KMS-11 (cell line): ENCODE measurements at regions not wholly inside any gene's neighbourhood (a gene's known extent, or its start where the extent isn't known, plus 50 kb on each side); places are given as distances from the start of the nearest gene placed in this dataset.

Source experiments
- H2AFZ ChIP-seq: fragments of 200-600 bp; sonication (generic); 2 replicates; pipeline ENCODE4 v1.6.1; 2016; ENCODE audit warnings: antibody characterized with exemption, mixed run types, low read depth
- H3K27ac ChIP-seq: fragments of 200-600 bp; sonication (generic); 2 replicates; pipeline ENCODE4 v1.6.1; 2016; ENCODE audit warnings: mild to moderate bottlenecking, mixed run types
- H3K27me3 ChIP-seq: fragments of 200-600 bp; sonication (generic); 2 replicates; pipeline ENCODE4 v1.6.1; 2017; ENCODE audit warnings: mild to moderate bottlenecking, low read depth, mixed run types, moderate library complexity; ENCODE audit not compliant: insufficient read depth
- H3K36me3 ChIP-seq: fragments of 200-600 bp; sonication (generic); 2 replicates; pipeline ENCODE4 v1.6.1; 2017; ENCODE audit warnings: mild to moderate bottlenecking, mixed run types; ENCODE audit not compliant: insufficient read depth
- H3K4me1 ChIP-seq: fragments of 200-600 bp; sonication (generic); 2 replicates; pipeline ENCODE4 v1.6.1; 2016; ENCODE audit warnings: mild to moderate bottlenecking, low read depth, mixed run types; ENCODE audit not compliant: poor library complexity, severe bottlenecking
- H3K4me2 ChIP-seq: fragments of 200-600 bp; sonication (generic); 2 replicates; pipeline ENCODE4 v1.7.0; 2016; ENCODE audit warnings: mild to moderate bottlenecking, mixed run types
- H3K4me3 ChIP-seq: fragments of 200-600 bp; sonication (generic); IDR thresholded peaks from 2 replicates; pipeline ENCODE4 v1.6.1; 2017; ENCODE audit warnings: low read depth, low read length, mixed read lengths; ENCODE audit not compliant: insufficient read depth
- H3K79me2 ChIP-seq: fragments of 200-600 bp; sonication (generic); 2 replicates; pipeline ENCODE4 v1.6.1; 2016; ENCODE audit warnings: low read depth, mixed run types; ENCODE audit not compliant: insufficient read depth
- H3K9ac ChIP-seq: fragments of 200-600 bp; sonication (generic); 2 replicates; pipeline ENCODE4 v1.6.1; 2016; ENCODE audit warnings: mild to moderate bottlenecking, mixed run types
- H4K20me1 ChIP-seq: fragments of 200-600 bp; sonication (generic); 2 replicates; pipeline ENCODE4 v1.6.1; 2016; ENCODE audit warnings: mild to moderate bottlenecking, mixed run types; ENCODE audit not compliant: insufficient read depth
- CTCF ChIP-seq: fragments of 200-600 bp; sonication (generic); conservative IDR thresholded peaks from 2 replicates; pipeline ENCODE4 v1.6.1; 2017; ENCODE audit warnings: low read depth, mild to moderate bottlenecking, antibody characterized with exemption, low read length, moderate library complexity, mixed read lengths

GRCh38 chr4:18961879-18962278 lies 940.3 kb upstream of the LCORL start:
- Histone ChIP-seq H3K4me3 (no peak overlapping the region), H4K20me1 (no peaks in the 10 kb centered on the region), H3K79me2 (no peaks in the 10 kb centered on the region), H3K4me2 (no peak overlapping the region), H3K27me3 (no peaks in the 10 kb centered on the region), H3K27ac (no peak overlapping the region), H2AFZ (no peak overlapping the region), H3K9ac (no peak overlapping the region), H3K4me1 (no peaks in the 10 kb centered on the region), H3K36me3 (no peaks in the 10 kb centered on the region)
- no peak for TF ChIP-seq CTCF

GRCh38 chr4:18961266-18961665 lies 939.7 kb upstream of the LCORL start:
- no peak overlapping the region for H3K9ac ChIP-seq
- H3K27ac ChIP-seq = no peak overlapping the region
- H3K4me3 ChIP-seq = no peak overlapping the region
- H2AFZ ChIP-seq = no peak overlapping the region
- H3K4me2 ChIP-seq = no peak overlapping the region
- no peaks in the 10 kb centered on the region for H3K4me1 ChIP-seq
- H4K20me1 ChIP-seq = no peaks in the 10 kb centered on the region
- no peaks in the 10 kb centered on the region for H3K27me3 ChIP-seq
- TF ChIP-seq CTCF = no peak
- no peaks in the 10 kb centered on the region for H3K79me2 ChIP-seq
- H3K36me3 ChIP-seq = no peaks in the 10 kb centered on the region

- Histone ChIP-seq H3K27ac (no peak overlapping the region), H3K36me3 (no peaks in the 10 kb centered on the region), H3K79me2 (no peaks in the 10 kb centered on the region), H3K4me1 (no peaks in the 10 kb centered on the region), H3K9ac (no peak overlapping the region), H3K4me3 (no peak overlapping the region), H4K20me1 (no peaks in the 10 kb centered on the region), H2AFZ (no peak overlapping the region), H3K27me3 (no peaks in the 10 kb centered on the region), H3K4me2 (no peak overlapping the region)
- TF ChIP-seq CTCF = no peak
Measured at GRCh38 chr4:18957716-18958115, 936.2 kb upstream of the LCORL start.

- Histone ChIP-seq H2AFZ (no peak overlapping the region), H3K27ac (no peak overlapping the region), H3K9ac (no peak overlapping the region), H3K4me1 (no peaks in the 10 kb centered on the region), H3K4me3 (no peak overlapping the region), H4K20me1 (no peaks in the 10 kb centered on the region), H3K79me2 (no peaks in the 10 kb centered on the region), H3K4me2 (no peak overlapping the region), H3K36me3 (no peaks in the 10 kb centered on the region), H3K27me3 (no peaks in the 10 kb centered on the region)
- TF ChIP-seq CTCF = no peak
Measured at GRCh38 chr4:18954538-18954937, 933.0 kb upstream of the LCORL start.

GRCh38 chr4:18953613-18954012 lies 932.1 kb upstream of the LCORL start:
- Histone ChIP-seq H3K27ac (no peak overlapping the region), H3K36me3 (no peaks in the 10 kb centered on the region), H3K4me2 (no peak overlapping the region), H3K9ac (no peak overlapping the region), H3K79me2 (no peaks in the 10 kb centered on the region), H4K20me1 (no peaks in the 10 kb centered on the region), H3K27me3 (no peaks in the 10 kb centered on the region), H3K4me3 (no peak overlapping the region), H3K4me1 (no peaks in the 10 kb centered on the region), H2AFZ (no peak overlapping the region)
- TF ChIP-seq CTCF = no peak
